HEK293T (cell line): ENCODE measurements at regions not wholly inside any gene's neighbourhood (a gene's known extent, or its start where the extent isn't known, plus 50 kb on each side); places are given as distances from the start of the nearest gene placed in this dataset.

Source experiments
- L3MBTL2 ChIP-seq: fragments of 450-650 bp; conservative IDR thresholded peaks from 2 replicates; pipeline ENCODE4 v1.6.1; 2016; ENCODE audit warnings: mild to moderate bottlenecking
- SP1 ChIP-seq: fragments of 450-650 bp; IDR thresholded peaks from 2 replicates; pipeline ENCODE4 v1.6.1; 2017

- no peak for TF ChIP-seq SP1
- no peak for TF ChIP-seq L3MBTL2
Observed at GRCh38 chr1:87539147-87539546, 210.5 kb downstream of the LMO4 start.
